ENCODE measurements at regions not wholly inside any gene's neighbourhood (a gene's known extent, or its start where the extent isn't known, plus 50 kb on each side); places are given as distances from the start of the nearest gene placed in this dataset.
"Not testable (repeated sequence)": the region's sequence is repeated elsewhere in the genome, so short reads cannot be mapped to it uniquely, and the experiment has no call there.

GRCh38 chr7:91473619-91474018 lies 209.4 kb downstream of the FZD1 start:
- no peak for DNase-seq

GRCh38 chr7:91474074-91474473 lies 209.8 kb downstream of the FZD1 start:
- DNase-seq, result no peak

GRCh38 chr7:91480470-91480869 lies 216.2 kb downstream of the FZD1 start:
- not testable (repeated sequence) for DNase-seq

GRCh38 chr7:91491868-91492267 lies 227.6 kb downstream of the FZD1 start:
- no peak for DNase-seq

- no peak for DNase-seq
Measured at GRCh38 chr7:91492317-91492716, 228.1 kb downstream of the FZD1 start.

GRCh38 chr7:91492773-91493172 lies 228.5 kb downstream of the FZD1 start:
- no peak for DNase-seq

GRCh38 chr7:91494450-91494849 lies 230.2 kb downstream of the FZD1 start:
- DNase-seq, result no peak

GRCh38 chr7:91496251-91496820 lies 232.1 kb downstream of the FZD1 start:
- DNase-seq, result peak; percentile 95

- not testable (repeated sequence) for DNase-seq
Measured at GRCh38 chr7:91497277-91497676, 233.0 kb downstream of the FZD1 start.

GRCh38 chr7:91503934-91504555 lies 239.8 kb downstream of the FZD1 start:
- DNase-seq, result peak; percentile 84

GRCh38 chr7:91504919-91505318 lies 240.7 kb downstream of the FZD1 start:
- no peak for DNase-seq

- not testable (repeated sequence) for DNase-seq
Measured at GRCh38 chr7:91506966-91507365, 242.7 kb downstream of the FZD1 start.

GRCh38 chr7:91511861-91512260 lies 247.6 kb downstream of the FZD1 start:
- DNase-seq, result not testable (repeated sequence)

GRCh38 chr7:91512958-91513357 lies 248.7 kb downstream of the FZD1 start:
- DNase-seq, result no peak

- no peak for DNase-seq
Measured at GRCh38 chr7:91514591-91514990, 250.4 kb downstream of the FZD1 start.

- DNase-seq, result no peak
Measured at GRCh38 chr7:91515961-91516360, 251.7 kb downstream of the FZD1 start.

- no peak for DNase-seq
Measured at GRCh38 chr7:91517201-91517785, 253.1 kb downstream of the FZD1 start.

GRCh38 chr7:91518058-91518457 lies 253.8 kb downstream of the FZD1 start:
- no peak for DNase-seq

GRCh38 chr7:91519241-91520158 lies 255.3 kb downstream of the FZD1 start:
- DNase-seq, result no peak

- no peak for DNase-seq
Measured at GRCh38 chr7:91520645-91521044, 256.4 kb downstream of the FZD1 start.

GRCh38 chr7:91526404-91526803 lies 262.2 kb downstream of the FZD1 start:
- DNase-seq, result no peak

- DNase-seq, result peak; percentile 70
Measured at GRCh38 chr7:91527460-91527859, 263.2 kb downstream of the FZD1 start.

GRCh38 chr7:91533996-91534395 lies 269.8 kb downstream of the FZD1 start:
- no peak for DNase-seq
